ENCODE measurements at regions not wholly inside any gene's neighbourhood (a gene's known extent, or its start where the extent isn't known, plus 50 kb on each side); places are given as distances from the start of the nearest gene placed in this dataset.
"Not testable (repeated sequence)": the region's sequence is repeated elsewhere in the genome, so short reads cannot be mapped to it uniquely, and the experiment has no call there.

DNA sequence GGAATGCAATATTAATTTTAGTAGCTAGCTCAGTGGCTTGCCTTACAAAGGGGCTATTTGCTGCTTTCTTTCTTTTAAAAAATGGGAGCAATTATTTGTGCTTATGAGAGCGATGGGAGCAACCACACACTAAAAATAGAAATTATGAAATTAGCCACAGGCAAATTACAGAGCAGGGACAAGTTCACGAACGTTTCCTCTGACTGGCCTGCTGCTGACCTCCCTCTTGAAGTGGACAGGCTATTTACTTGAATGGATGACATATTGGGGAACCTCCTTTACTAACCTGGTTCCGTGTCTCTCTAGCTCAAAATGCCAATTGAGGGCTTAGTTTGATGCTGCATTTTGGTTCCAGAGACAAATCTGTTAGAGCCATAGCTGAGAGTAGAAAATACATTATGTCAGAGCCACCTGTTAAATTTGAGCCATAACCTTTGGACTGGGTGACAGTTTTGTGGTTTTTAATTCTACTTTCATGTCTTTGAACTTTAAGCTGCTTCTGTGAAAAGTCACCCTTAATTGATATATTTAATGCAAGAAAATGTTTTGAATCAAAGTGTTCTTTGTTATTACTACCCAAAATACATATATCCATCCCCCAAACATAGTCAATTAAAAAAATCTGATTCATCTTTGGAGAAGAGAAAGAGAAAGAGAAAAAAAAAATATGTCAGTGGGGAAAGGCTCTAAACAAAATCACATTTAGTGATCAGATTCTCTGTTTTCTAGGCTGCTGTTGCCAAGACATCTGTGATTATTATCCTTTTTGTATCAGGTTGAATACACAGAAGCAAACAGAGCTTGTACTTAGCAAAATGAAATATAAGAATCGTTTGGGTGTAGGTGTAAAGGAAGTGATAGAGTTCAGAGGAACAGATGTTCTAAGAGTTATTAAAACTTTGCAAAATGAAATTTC, 351.9 kb downstream of the ADGRL2 start:
- no peak for DNase-seq

DNA sequence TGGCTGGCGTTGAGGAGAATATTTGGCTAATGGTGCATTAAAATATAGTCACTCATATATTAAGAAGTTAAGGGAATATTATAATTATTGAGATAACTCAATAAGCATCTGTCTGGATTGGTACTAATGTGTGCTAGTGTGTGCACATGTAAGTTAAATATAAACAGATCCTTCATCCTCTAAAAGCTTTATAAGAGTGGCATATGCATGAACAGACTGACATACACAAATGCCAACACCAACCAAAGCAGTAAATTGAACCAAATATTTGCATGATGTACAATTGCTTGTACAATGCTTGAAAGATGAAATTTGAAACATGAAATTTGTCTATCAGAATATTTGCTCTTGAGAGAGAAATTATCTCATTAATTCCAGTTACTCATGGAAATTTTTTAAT, 344.9 kb downstream of the ADGRL2 start:
- DNase-seq: no peak

DNA sequence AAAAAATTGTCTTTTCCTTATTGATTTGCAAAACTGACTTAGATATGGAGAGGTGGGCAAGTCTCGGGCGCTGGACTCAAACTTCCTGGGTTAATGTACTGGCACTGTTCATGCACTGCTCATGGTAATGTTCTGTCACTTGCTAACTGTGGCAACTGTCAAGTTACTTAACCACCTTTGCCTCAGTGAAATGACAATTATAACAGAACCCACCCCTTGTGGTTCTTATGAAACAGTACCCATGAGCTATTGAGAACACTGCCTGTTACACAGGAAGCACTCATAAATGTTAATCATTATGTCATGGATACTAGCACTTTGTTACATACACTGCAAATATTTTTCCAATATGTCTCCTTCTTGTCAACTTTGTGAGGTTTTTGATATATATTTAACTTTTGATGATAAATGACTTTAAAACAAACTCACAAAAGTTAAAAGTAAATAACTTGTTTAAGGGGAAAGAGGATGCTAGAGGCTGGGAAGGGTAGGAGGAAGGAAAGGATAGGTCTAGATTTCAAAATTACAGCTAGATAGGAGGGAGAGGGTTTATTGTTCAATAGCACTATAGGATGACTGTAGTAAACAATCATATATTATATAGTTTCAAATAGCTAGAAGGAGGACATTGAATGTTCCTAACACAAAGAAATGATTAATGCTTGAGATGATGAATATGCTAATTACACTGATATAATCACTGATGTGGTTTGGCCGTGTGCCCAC, 342.5 kb downstream of the ADGRL2 start:
- no peak for DNase-seq

DNA sequence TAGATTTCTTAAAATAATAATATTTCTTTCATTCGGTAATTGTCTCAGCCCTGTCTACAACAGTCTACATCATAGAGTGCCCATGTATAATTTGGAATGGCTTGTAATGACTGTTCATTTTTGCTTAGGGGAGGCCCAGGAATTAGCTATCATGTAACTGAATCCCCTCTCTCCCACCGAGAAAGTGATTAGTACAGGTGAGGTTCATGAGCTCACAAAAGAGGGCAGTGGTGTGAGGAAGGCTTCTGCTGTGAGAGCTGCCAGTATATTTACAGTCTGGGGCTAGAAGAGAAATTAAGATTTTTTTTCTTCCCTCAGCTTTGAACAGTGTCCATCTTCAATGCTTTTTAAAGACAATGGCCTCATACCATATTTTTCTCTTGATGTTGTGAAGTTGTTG, 340.7 kb downstream of the ADGRL2 start:
- no peak for DNase-seq

DNA sequence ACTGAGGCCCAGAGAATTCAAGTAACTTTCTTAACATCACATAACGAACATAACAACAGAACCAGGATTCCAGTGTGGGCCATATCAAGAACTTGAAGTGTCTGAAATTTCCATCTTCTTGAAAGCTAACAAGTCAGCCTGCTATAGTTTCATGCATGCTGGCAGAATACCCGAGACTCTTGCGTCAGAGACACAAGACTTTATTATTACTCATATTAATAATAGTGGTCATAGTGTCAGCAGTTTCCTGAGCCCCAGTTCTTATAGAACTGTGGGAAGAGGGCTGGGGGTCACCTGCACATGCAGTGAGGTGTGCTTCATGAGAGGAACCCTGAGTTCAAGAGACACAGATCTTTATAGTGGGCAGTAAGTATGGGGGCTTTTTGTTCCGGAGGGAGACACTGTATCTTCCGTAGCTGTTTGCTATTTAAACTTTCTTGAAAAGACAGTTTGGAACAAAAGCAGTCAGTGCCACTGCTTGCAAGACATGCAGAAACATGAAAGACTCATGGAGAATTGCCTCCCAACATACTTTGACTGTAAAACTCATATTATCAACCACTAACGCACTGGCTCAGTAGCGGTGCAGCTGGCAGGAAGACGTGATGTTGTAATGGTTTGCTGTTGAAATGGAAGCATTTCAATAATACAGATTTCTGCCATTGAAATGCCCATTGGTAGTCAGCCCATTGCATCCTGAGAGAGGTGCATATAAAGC, 339.2 kb downstream of the ADGRL2 start:
- no peak for DNase-seq

DNA sequence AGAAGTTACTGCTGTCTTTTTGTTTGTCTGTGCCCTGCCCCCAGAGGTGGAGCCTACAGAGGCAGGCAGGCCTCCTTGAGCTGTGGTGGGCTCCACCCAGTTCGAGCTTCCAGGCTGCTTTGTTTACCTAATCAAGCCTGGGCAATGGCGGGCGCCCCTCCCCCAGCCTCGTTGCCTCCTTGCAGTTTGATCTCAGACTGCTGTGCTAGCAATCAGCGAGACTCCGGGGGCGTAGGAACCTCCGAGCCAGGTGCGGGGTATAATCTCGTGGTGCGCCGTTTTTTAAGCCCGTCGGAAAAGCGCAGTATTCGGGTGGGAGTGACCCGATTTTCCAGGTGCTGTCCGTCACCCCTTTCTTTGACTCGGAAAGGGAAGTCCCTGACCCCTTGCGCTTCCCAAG, 335.6 kb downstream of the ADGRL2 start:
- not testable (repeated sequence) for DNase-seq

DNA sequence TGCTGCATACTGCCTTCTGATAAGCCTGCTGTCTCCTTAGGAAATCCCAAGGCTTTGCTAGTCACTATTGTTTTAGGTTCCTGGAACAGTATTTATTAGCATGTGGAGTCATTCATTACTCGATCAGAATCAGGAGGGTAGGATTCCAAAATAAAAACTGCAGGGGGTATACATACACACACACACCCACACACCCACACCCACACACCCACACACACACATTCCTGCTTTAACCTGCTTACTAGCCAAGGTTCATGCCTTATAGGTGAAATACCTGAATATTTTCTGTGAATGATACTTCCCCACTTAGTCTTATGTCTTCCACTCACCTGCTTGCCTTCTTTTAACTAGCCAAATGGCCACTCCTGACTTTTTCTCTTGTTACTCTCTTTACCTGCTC, 325.1 kb downstream of the ADGRL2 start:
- no peak for DNase-seq

DNA sequence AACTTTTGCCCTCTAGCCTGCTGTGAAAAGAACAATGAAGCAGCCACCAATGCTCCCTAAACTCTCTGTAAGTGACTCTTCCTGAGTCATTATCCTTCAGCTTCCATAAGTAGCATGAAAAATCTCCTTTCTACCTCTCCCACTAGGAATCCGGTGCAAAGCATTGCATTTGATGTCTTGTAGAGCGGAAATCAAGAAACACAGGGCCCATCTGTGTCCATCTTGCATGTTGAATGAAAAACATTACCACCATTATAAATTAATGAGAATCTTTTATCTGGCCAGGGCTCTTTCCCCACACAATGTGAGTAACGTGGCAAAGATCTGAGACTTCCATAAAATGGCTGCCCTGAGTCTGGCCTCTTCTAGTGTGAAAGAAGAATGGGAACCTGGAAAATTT, 324.4 kb downstream of the ADGRL2 start:
- DNase-seq: no peak

DNA sequence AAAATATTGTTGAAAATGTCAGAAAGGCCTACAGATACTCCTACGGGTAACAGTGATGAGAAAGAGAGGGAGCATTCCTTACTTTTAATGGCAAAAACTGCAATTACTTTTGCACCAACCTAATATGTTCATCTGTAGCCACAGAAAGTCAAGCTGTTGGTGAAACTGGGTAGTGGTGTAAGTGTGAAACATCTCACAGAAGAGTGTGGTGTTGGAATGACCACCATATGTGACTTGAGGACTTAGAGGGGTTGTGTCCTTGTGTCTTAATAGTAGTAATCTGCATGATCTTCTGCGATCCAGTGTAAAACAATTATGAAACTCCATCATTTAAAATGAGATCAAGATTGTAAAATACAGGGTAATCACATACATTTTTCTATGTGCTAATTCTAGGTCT, 320.7 kb downstream of the ADGRL2 start:
- DNase-seq: no peak

DNA sequence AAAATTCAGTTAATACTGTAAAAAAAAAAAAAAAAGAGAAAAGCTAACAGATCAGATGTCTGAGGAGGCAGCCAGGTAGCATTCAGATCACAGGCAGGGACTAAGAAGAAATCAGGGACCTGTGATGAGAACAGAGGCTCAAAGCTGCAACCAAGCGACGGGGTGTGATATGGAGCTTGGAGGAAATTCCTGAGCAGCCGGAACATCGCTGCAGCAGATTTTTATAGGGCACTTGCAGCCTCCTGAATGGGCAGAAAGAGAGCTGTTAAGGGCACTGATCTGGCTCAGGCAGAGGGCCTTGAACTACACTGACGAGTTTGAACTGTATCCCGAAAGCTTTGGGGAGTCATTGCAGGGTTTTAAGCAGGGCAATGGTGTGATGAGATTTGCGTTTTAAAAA, 315.4 kb downstream of the ADGRL2 start:
- no peak for DNase-seq

DNA sequence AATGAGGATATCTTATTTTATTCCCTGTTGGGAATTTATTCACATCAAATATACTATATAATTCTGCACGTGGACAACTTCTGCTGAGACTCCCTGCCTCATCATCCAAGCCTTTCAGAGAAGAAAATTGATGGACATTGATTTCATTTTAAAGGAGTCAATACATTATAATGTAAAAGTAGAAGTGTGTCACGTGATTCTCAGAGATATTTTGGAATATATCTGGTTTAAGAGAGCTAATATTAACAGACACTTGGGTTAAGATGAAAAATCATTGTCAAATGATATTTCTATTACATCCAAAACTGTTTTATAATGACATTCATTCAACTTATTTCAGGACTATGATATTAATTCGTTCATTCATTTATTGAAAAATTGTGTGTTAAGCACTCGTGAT, 314.2 kb downstream of the ADGRL2 start:
- no peak for DNase-seq

DNA sequence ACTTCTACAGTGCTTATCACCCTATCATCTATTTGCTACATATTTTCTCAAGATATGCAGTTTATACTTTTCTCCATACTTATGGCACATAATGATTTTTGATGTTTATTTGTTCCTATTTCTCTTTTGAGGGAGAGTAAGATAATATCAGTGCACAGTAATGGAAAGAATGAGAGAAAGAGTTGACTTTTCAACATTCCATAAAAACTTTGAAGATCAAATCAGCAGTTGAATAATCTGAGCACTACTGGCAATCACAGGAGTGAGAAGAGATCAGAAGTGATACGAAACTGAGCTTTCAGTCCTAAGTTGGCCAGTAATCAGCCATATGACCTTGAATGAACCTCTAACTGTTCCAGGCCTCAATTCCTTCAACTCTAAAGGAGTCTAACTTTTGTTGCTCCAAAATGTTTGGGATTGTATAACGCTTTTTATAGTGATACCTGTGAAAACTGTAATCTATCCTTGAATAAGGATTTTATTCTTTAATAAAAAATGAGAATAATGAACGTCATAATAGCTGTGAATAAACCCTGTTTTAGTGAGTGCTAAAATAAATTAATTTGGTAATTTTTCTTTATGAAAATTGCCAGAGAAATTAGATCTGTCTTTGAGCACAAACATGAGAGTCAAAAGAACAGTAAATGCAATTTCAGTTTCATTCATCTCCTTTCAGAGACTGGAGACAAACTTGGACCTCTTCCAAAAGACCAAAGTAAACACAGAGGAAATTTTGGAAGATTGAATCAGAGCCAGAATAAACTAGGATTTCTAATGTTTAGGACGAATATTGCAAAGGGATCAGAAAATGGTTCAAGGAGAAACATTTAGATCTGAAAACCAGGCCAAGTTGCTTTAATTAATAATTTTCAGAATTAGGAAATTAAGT, 309.9 kb downstream of the ADGRL2 start:
- no peak for DNase-seq

DNA sequence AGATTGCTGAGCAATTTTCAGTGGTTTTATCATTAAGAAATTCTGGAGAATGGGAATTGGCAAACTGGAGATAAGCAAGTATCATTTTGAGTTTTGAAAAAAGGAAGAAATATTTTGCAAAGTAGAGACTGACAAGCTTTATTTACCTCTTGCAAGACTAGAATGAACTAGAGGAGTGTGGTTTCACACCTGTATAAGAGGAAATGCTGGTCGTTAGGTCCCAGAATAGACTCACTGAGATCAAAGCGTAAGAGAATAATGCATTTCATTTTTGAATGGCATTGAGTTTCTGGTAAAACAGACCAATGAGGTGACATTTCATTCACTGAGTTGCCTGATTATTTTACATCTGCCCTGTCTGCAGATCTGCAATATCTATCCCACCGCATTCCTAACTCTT, 308.1 kb downstream of the ADGRL2 start:
- no peak for DNase-seq

DNA sequence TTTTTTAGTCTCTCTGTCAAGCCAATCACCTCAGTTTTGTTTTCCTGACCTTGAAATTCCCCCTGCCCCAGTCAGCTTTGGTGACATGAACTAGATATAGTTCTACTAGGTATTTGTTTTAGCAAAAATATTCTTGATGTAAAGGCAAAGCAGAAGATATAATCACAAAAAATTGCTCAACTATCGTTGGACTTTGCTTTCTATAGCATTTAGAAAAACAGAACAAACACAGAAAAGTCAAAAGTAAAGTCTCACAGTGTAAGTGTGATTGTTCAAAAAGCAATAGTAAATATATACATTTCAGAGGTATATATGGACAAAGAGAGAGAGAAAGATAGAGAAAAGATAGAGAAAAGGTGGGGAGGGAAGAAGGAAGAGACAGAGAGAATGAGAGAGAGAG, 305.9 kb downstream of the ADGRL2 start:
- DNase-seq: no peak

DNA sequence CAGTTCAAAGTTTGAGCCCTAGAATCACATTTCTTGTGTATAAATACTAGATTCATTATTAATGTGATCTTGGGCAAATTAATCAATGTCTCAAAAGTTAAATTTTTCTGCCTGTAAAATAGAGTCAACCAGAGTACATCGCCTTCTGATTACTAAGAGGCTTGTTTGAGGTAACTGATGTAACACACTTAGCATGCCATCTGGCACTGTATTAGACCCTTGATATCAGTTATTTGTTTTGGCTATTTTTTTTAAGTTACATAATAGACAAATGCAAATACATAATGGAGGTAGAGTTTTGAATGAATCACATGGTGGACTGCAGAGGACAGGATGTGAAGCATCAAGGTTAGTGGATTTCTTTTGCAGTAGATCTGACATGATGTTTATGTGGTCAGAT, 298.4 kb downstream of the ADGRL2 start:
- no peak for DNase-seq

DNA sequence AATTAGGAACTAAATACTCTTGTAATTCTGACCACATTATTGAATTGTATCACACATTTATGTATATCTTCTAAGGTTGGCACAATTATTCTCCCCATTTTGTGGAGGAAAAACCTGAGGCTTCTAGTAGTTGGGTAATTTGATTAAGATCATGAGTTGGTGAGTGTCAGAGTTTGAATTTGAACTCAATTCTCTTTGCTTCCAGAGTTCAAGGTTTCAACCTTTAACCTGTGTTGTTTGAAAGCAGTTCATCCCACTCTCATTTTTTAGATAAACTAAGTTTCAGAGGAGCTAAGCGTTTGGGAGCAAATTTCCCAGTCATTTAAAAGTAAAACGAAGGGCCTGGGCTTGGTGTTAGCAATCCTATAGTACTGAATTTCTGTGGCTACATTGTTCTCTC, 293.4 kb downstream of the ADGRL2 start:
- DNase-seq: no peak

DNA sequence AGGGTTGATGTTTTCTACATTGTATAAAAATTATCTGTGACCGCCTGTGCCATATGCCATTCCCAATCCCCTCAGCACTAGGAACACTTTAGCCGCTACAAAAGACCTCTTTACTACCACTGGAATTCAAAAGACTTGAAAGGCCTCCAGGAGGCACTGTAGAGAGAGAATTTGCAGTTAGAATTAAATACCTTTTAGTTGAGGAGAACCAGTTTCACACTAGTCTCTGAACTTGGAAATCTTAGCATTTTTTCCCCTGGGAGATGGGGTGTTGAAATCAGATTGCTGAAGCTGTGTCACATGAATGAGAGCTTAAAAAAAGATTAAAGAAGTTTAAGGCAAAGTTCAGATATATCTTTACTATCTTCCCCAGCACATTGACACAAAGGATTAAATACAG, 291.0 kb downstream of the ADGRL2 start:
- no peak for DNase-seq

DNA sequence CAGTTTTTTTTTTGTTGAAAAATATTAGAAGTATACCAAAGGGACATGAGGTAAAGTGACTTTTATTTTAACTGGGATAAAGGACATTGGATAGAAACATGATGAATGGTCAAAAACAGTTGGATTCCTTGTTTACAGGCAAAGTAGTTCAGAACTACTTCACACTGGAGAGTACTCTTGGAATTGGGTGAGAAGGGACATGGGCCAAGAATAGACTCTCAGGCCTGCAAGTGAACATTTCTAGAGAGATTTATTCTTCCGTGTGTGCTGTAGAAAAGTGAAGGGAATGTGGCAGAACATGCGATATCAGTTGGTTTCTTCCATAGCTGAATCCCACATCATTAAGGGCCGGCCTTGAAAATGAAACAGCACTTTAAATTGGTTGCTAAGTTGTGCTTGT, 290.5 kb downstream of the ADGRL2 start:
- DNase-seq: no peak

DNA sequence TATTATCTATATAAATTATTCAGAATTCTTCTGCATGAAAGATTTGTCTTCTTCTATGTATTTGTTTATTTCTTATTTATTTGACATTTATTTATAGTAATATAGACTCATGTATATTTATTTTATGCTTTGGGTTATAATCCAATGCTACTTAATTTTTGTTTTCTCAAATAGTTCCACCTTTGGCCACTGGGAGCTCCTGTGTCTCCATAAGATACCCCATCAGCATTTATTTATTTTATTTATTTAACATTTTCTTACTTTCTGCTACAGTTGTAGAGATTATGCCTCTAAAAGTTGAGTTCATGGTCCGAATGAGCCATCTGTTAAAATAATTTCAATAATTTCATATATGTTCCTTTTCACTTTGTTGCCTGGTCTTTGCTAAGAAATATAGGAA, 289.4 kb downstream of the ADGRL2 start:
- no peak for DNase-seq

DNA sequence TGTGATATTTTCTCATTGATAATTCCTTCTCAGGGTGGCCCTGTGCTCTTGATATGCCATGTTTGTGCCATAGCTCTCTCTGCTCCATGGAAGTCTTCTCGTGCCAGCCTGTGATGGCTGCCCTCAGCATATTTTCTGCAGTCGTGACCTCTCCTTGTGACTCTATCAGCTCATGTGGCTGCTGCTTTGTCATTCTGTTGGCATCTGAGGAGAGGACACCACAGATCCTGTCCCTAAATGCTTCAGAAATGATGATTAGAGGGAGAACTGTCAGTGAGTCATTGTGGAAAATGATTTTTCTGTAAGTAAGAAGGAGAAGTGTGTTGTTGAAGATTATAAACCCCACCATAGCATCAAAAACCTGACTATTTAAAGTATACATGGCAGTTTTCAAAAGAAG, 286.0 kb downstream of the ADGRL2 start:
- DNase-seq: no peak

DNA sequence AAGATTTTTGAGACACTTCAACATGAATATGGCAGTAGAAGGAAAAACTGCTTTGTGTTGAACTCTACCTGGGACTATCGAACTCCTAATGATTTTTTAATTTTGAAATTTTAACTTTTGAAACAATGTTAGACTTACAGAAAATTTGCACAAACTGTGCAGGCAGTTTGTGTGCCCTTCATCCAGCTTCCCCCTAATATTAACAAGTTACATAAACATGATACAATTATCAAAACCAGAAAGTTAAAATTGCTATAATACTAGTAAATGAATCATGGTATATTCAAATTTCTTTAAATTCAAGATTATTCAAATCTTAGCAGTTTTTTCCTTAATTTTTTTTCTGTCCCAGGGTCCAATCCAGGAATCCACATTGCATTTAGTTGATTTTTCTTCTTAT, 278.9 kb downstream of the ADGRL2 start:
- DNase-seq: no peak

DNA sequence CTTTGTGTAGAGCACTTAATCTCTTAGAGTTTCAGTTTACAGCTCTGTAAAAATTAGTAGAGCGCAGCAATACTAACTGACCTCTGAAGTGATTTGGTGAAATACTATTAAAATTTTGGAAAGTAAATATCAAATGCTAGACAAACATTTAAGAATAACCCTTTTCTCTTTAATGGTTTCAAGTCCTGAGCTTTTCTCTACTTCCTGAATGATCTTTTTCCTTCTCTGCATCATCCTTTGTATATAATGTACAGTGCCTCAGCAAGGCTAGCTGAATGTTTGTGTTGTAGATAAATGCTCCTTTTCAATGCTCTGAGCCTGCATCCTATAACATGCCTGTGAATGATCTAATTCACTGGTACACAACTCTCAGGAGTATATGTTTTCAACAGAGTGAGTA, 272.9 kb downstream of the ADGRL2 start:
- no peak for DNase-seq

DNA sequence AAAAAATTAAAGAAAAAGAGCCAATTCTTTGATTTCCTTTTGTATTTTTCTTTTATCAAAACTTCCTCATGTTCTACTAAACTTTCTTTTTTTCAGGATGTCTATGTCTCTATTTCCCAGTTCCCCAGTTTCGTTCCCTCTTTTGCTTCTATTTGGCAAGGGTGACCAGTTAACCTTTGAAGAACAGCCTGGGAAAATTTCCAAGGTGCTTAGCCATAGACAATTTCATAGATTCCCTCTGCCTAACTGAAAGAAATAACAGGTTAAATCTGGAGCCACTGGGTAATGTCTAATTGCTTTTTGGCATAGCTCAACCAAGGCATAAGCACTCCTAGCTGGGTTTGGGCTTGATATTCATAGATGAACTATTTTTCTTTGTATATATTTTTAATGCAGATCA, 272.3 kb downstream of the ADGRL2 start:
- no peak for DNase-seq
